ENCODE measurements at regions not wholly inside any gene's neighbourhood (a gene's known extent, or its start where the extent isn't known, plus 50 kb on each side); places are given as distances from the start of the nearest gene placed in this dataset.

GRCh38 chr4:180101348-180102083 lies 2141.7 kb upstream of the TENM3 start:
- RAD21 ChIA-PET (ENCODE audit: low non-redundant PET in 1 of 2, low total read pairs in 2 of 2, uncharacterized antibody in 2 of 2, unreplicated experiment in 2 of 2): no interaction called here
- H3K4me3 ChIP-seq (replicated peaks in 1 of 2; ENCODE audit: low read depth in 1 of 2, low read length in 2 of 2): no peak overlapping the region
- H4K20me1 ChIP-seq (ENCODE audit: insufficient read depth): no peaks in the 10 kb centered on the region
- TF ChIP-seq CEBPB (IDR thresholded peaks at IDR 0.05; ENCODE audit: low read depth): no peak
- TF ChIP-seq TCF7L2 (IDR thresholded peaks at IDR 0.05; ENCODE audit: borderline replicate concordance, extremely low read depth, insufficient read depth, insufficient read length): no peak
- TF ChIP-seq ZFX (IDR thresholded peaks at IDR 0.05): no peak
- TF ChIP-seq ZBTB33 (IDR thresholded peaks at IDR 0.05; ENCODE audit: extremely low read depth, insufficient replicate concordance, low read length): no peak
- TF ChIP-seq SRF (IDR thresholded peaks at IDR 0.05; ENCODE audit: low read depth): no peak
- no peak for TF ChIP-seq EGR1 (IDR thresholded peaks at IDR 0.05; ENCODE audit: low read depth)
- TF ChIP-seq YY1 (IDR thresholded peaks at IDR 0.05; ENCODE audit: extremely low read depth, insufficient replicate concordance, low read depth, low read length): no peak
- TF ChIP-seq SP1 (IDR thresholded peaks at IDR 0.05; ENCODE audit: low read depth): no peak
- no peak for TF ChIP-seq MAX (IDR thresholded peaks at IDR 0.05)
- no peak for TF ChIP-seq FOSL1 (IDR thresholded peaks at IDR 0.05; ENCODE audit: low read depth)
- no peak for TF ChIP-seq EZH2phosphoT487 (IDR thresholded peaks at IDR 0.05; ENCODE audit: borderline replicate concordance)
- TF ChIP-seq JUND (IDR thresholded peaks at IDR 0.05): no peak
- TF ChIP-seq SIN3A (IDR thresholded peaks at IDR 0.05; ENCODE audit: low read depth): no peak
- TF ChIP-seq ATF3 (IDR thresholded peaks at IDR 0.05): no peak
- no peak for TF ChIP-seq EZH2 (IDR thresholded peaks at IDR 0.05)
- no peak for TF ChIP-seq REST (IDR thresholded peaks at IDR 0.05; ENCODE audit: low read depth)
- H3K9ac ChIP-seq (ENCODE audit: low read length): no peak overlapping the region
- H2AFZ ChIP-seq (ENCODE audit: low read depth, low read length, poor library complexity, severe bottlenecking): no peak overlapping the region
- ATAC-seq (no peak), DNase-seq (ENCODE audit: low read depth, low spot score) (no peak)
- intact Hi-C loops (cut with micrococcal nuclease): no loop called here
- no peaks in the 10 kb centered on the region for H3K9me3 ChIP-seq (ENCODE audit: control insufficient read depth in 1 of 2, insufficient read depth in 1 of 2, low read depth in 1 of 2, low read length in 2 of 2)
- H3K36me3 ChIP-seq (ENCODE audit: control insufficient read depth in 1 of 2, insufficient read depth in 2 of 2, low read length in 2 of 2): no peaks in the 10 kb centered on the region
- H3K27me3 ChIP-seq (ENCODE audit: insufficient read depth, low read length): no peaks in the 10 kb centered on the region
- H3K4me2 ChIP-seq (ENCODE audit: low read length): no peak overlapping the region
- H3K27ac ChIP-seq (ENCODE audit: low read depth, low read length): no peak overlapping the region
- no peaks in the 10 kb centered on the region for H3K79me2 ChIP-seq (ENCODE audit: insufficient read depth, low read length)
- POLR2A ChIA-PET: no interaction called here
- BruUV-seq (replicated peaks): no TSS peak
- CTCF ChIA-PET: no interaction called here
- H3K4me1 ChIP-seq (ENCODE audit: control insufficient read depth in 1 of 2, insufficient read depth in 2 of 2, low read length in 2 of 2): no peaks in the 10 kb centered on the region
- H3K9me2 ChIP-seq (ENCODE audit: insufficient read depth): no peaks in the 10 kb centered on the region

All from HCT116 (cell line).